Hepatocyte (in vitro differentiated cells): ENCODE measurements at regions not wholly inside any gene's neighbourhood (a gene's known extent, or its start where the extent isn't known, plus 50 kb on each side); places are given as distances from the start of the nearest gene placed in this dataset.

Experiments
- EZH2 ChIP-seq: fragments of 200-600 bp; sonication (generic); IDR thresholded peaks from 2 replicates; pipeline ENCODE4 v1.6.1; 2016; ENCODE audit warnings: antibody characterized with exemption, mild to moderate bottlenecking, borderline replicate concordance
- TF ChIP-seq, protein P1 (sequence below): fragments of 200-600 bp; sonication (generic); IDR thresholded peaks from 2 replicates; pipeline ENCODE4 v1.5.1; 2016; ENCODE audit warnings: antibody characterized with exemption, mild to moderate bottlenecking; ENCODE audit not compliant: poor library complexity

DNA sequence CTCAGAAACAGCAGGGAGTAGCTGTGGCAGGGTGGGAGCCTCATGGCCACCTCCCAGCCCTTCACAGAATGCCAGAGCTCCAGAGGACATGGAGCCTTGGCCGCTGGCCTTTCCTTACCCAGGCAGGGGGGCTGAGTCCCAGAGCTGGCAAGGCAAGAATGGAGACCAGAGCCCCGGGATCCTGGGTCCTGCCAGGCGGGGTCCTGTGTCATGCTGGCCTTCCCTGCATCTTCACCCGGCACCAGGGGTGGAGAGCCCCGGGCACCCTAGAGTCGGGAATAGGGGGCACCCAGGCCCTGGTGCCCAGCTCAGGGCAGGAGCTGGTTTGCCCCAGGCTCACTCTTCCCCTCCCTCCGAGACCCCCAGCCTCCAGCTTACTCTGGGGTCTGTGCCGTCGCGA is 519.9 kb downstream of the TBC1D22A start:
- TF ChIP-seq, protein P1, sequence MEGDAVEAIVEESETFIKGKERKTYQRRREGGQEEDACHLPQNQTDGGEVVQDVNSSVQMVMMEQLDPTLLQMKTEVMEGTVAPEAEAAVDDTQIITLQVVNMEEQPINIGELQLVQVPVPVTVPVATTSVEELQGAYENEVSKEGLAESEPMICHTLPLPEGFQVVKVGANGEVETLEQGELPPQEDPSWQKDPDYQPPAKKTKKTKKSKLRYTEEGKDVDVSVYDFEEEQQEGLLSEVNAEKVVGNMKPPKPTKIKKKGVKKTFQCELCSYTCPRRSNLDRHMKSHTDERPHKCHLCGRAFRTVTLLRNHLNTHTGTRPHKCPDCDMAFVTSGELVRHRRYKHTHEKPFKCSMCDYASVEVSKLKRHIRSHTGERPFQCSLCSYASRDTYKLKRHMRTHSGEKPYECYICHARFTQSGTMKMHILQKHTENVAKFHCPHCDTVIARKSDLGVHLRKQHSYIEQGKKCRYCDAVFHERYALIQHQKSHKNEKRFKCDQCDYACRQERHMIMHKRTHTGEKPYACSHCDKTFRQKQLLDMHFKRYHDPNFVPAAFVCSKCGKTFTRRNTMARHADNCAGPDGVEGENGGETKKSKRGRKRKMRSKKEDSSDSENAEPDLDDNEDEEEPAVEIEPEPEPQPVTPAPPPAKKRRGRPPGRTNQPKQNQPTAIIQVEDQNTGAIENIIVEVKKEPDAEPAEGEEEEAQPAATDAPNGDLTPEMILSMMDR = no peak
- no peak for TF ChIP-seq EZH2
